ENCODE measurements at regions not wholly inside any gene's neighbourhood (a gene's known extent, or its start where the extent isn't known, plus 50 kb on each side); places are given as distances from the start of the nearest gene placed in this dataset.

DNA sequence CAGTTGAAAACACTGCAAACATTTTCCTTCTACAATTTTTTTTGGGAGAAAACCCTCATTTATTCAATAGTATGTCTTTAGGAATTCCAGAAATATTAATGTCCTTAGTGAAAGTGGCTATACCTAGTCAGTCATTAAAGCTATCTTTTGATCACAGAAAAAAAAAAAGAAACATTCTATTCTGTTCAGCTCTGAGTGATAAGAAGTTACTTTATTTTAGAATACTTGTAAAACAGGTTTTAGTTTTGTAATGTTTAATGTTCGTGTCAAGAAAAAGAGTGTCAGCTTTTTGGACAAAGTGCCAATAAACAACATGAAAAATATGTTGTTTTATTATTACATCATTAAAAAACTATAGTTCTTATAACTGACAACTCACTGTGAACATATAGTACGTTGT is 240.4 kb downstream of the OGFRL1 start:
- Histone ChIP-seq H3K36me3 (ENCODE audit: low read depth, missing control alignments) (no peaks in the 10 kb centered on the region), H3K4me3 (no peak overlapping the region), H3K27me3 (no peaks in the 10 kb centered on the region), H3K9me3 (no peaks in the 10 kb centered on the region), H3K4me1 (no peaks in the 10 kb centered on the region), H3K27ac (no peak overlapping the region)
- 59 to 68% methylated on average over 2 of the region's 2 CpGs for WGBS, 2 donors
- intact Hi-C loops (cut with DNase I; ENCODE audit: low total_unique reads): no loop called here
- no peak for TF ChIP-seq POLR2A (IDR thresholded peaks at IDR 0.05)
- TF ChIP-seq, protein P1, sequence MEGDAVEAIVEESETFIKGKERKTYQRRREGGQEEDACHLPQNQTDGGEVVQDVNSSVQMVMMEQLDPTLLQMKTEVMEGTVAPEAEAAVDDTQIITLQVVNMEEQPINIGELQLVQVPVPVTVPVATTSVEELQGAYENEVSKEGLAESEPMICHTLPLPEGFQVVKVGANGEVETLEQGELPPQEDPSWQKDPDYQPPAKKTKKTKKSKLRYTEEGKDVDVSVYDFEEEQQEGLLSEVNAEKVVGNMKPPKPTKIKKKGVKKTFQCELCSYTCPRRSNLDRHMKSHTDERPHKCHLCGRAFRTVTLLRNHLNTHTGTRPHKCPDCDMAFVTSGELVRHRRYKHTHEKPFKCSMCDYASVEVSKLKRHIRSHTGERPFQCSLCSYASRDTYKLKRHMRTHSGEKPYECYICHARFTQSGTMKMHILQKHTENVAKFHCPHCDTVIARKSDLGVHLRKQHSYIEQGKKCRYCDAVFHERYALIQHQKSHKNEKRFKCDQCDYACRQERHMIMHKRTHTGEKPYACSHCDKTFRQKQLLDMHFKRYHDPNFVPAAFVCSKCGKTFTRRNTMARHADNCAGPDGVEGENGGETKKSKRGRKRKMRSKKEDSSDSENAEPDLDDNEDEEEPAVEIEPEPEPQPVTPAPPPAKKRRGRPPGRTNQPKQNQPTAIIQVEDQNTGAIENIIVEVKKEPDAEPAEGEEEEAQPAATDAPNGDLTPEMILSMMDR (IDR thresholded peaks at IDR 0.05): no peak
- DNase-seq: no peak

GRCh38 chr6:71529769-71530168 is 241.2 kb downstream of the OGFRL1 start:
- intact Hi-C loops (cut with DNase I; ENCODE audit: low total_unique reads): loop anchor here (10.0 kb wide), 1 partner anchor 555 kb away; no protein-coding TSS in a partner anchor
- Histone ChIP-seq H3K9me3 (no peaks in the 10 kb centered on the region), H3K4me1 (no peaks in the 10 kb centered on the region), H3K4me3 (no peak overlapping the region), H3K27ac (no peak overlapping the region), H3K36me3 (ENCODE audit: low read depth, missing control alignments) (no peaks in the 10 kb centered on the region), H3K27me3 (no peaks in the 10 kb centered on the region)
- no peak for TF ChIP-seq POLR2A (IDR thresholded peaks at IDR 0.05)
- TF ChIP-seq, protein P1 (IDR thresholded peaks at IDR 0.05): no peak
- no peak for DNase-seq
- 75 to 80% methylated on average over 2 of the region's 2 CpGs for WGBS, 2 donors

- no peak overlapping the region for H3K4me3 ChIP-seq
- no peaks in the 10 kb centered on the region for H3K36me3 ChIP-seq (ENCODE audit: low read depth, missing control alignments)
- intact Hi-C loops (cut with DNase I; ENCODE audit: low total_unique reads): loop anchor here (10.0 kb wide), 1 partner anchor 554 kb away; no protein-coding TSS in a partner anchor
- H3K27me3 ChIP-seq: no peaks in the 10 kb centered on the region
- no peaks in the 10 kb centered on the region for H3K4me1 ChIP-seq
- no peak overlapping the region for H3K27ac ChIP-seq
- no peak for DNase-seq
- TF ChIP-seq POLR2A (IDR thresholded peaks at IDR 0.05): no peak
- no peaks in the 10 kb centered on the region for H3K9me3 ChIP-seq
Measured at GRCh38 chr6:71531006-71531405, 242.4 kb downstream of the OGFRL1 start.

DNA sequence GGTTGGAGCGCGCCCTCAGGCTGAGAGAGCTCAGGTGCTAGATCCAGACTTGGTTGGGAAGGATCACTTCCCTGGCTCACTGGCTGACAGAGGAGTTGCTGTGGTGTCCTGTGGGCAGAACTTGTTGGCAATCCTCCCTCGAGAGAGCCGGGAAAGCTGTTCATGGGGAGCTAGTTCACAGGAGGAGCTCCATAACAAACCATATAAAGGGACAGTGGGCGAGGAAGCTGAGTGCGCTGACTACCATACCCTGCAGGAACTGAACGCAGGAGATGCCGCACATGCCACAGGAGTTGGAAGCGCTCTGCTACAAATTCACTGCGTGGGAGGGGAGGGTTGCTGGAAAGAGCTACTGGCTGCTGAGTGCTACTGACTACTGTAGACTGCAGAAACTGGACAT is 243.2 kb downstream of the OGFRL1 start:
- no peak overlapping the region for H3K27ac ChIP-seq
- WGBS, 2 donors: 59 to 79% methylated on average over 10 of the region's 10 CpGs
- no peak overlapping the region for H3K4me3 ChIP-seq
- no peaks in the 10 kb centered on the region for H3K9me3 ChIP-seq
- no peaks in the 10 kb centered on the region for H3K4me1 ChIP-seq
- no peaks in the 10 kb centered on the region for H3K27me3 ChIP-seq
- peak; percentile 27 for DNase-seq
- intact Hi-C loops (cut with DNase I; ENCODE audit: low total_unique reads): loop anchor here (10.0 kb wide), 1 partner anchor 553 kb away; no protein-coding TSS in a partner anchor
- no peak for TF ChIP-seq POLR2A (IDR thresholded peaks at IDR 0.05)
- TF ChIP-seq, protein P1 (IDR thresholded peaks at IDR 0.05): no peak
- no peaks in the 10 kb centered on the region for H3K36me3 ChIP-seq (ENCODE audit: low read depth, missing control alignments)

DNA sequence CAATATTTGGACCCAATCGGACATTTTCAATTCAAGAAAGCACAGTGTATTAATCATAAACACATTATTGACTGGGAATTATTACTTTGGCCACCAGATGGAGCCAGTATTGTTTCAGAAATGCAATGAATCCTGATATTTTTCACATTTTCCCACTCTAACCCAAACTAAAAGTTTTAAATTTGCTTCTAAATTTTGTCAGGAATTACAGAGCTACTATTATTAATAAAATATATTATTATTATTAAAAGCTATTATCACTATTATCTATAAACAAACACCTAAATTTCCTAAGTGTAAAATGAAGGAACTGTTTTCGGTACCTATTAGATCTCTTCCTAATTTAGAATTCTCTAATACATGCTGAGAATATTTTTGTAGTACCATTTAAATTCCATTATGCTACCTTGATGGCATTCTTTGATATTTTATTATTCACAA is 245.3 kb downstream of the OGFRL1 start:
- intact Hi-C loops (cut with DNase I; ENCODE audit: low total_unique reads): loop anchor here (10.0 kb wide), 1 partner anchor 551 kb away; no protein-coding TSS in a partner anchor
- whole genome bisulfite sequencing, 2 donors: 66 to 67% methylated on average over 2 of the region's 2 CpGs

More for the DNA sequence above, 245.3 kb downstream of the OGFRL1 start:
- Histone ChIP-seq H3K9me3 (no peaks in the 10 kb centered on the region), H3K4me3 (no peak overlapping the region), H3K36me3 (ENCODE audit: low read depth, missing control alignments) (no peaks in the 10 kb centered on the region), H3K27ac (no peak overlapping the region), H3K4me1 (no peaks in the 10 kb centered on the region), H3K27me3 (no peaks in the 10 kb centered on the region)
- DNase-seq: no peak
- TF ChIP-seq, protein P1 (IDR thresholded peaks at IDR 0.05): peak in 2 of 3 experiments; percentile 21 to 70
- no peak for TF ChIP-seq POLR2A (IDR thresholded peaks at IDR 0.05)

Data from testis (tissue), 2 donors.